Testis (tissue), 2 donors: ENCODE measurements at regions not wholly inside any gene's neighbourhood (a gene's known extent, or its start where the extent isn't known, plus 50 kb on each side); places are given as distances from the start of the nearest gene placed in this dataset.

Experiments
- CTCF ChIP-seq, 3 experiments: fragments of 450-650 bp in 2 of 3; fragments of 200-600 bp in 1 of 3; sonication (generic) in 1 of 3; IDR thresholded peaks; one replicate each; pipeline ENCODE4 v1.5.1; 2016 to 2019; ENCODE audit warnings: antibody characterized with exemption in 3 of 3, mild to moderate bottlenecking in 2 of 3, moderate library complexity in 1 of 3
- POLR2A ChIP-seq: fragments of 450-650 bp; IDR thresholded peaks from one replicate; pipeline ENCODE4 v1.6.1; 2017; ENCODE audit warnings: antibody characterized with exemption, mild to moderate bottlenecking, moderate library complexity

- TF ChIP-seq CTCF (IDR thresholded peaks at IDR 0.05) = no peak
- TF ChIP-seq POLR2A = no peak
Measured at GRCh38 chr12:38586789-38587188, 270.2 kb downstream of the ALG10B start.
